ENCODE measurements at regions not wholly inside any gene's neighbourhood (a gene's known extent, or its start where the extent isn't known, plus 50 kb on each side); places are given as distances from the start of the nearest gene placed in this dataset.

- DNase-seq (no peak), ATAC-seq (ENCODE audit: low read depth) (no peak)
- H3K36me3 ChIP-seq (replicated peaks in 1 of 2; ENCODE audit: control extremely low read depth in 1 of 2, control insufficient read depth in 1 of 2, extremely low read depth in 1 of 2, insufficient read depth in 2 of 2, low read length in 1 of 2): no peaks in the 10 kb centered on the region
- no peaks in the 10 kb centered on the region for H3K79me2 ChIP-seq (ENCODE audit: control insufficient read depth, insufficient read depth, low read length)
- POLR2A ChIA-PET: no interaction called here
- Mint-ChIP-seq H3K27me3 (peaks cover 18% of the 10 kb centered on the region), H3K9me3 (ENCODE audit: insufficient read depth) (no peaks in the 10 kb centered on the region), H3K27ac (no peak overlapping the region), H3K4me1 (no peaks in the 10 kb centered on the region), H3K4me3 (no peak overlapping the region)
- CTCF ChIA-PET: no interaction called here
- no peak overlapping the region for H2AFZ ChIP-seq (ENCODE audit: insufficient read depth, low read depth, low read length, poor library complexity, severe bottlenecking)
- TF ChIP-seq, protein P1, sequence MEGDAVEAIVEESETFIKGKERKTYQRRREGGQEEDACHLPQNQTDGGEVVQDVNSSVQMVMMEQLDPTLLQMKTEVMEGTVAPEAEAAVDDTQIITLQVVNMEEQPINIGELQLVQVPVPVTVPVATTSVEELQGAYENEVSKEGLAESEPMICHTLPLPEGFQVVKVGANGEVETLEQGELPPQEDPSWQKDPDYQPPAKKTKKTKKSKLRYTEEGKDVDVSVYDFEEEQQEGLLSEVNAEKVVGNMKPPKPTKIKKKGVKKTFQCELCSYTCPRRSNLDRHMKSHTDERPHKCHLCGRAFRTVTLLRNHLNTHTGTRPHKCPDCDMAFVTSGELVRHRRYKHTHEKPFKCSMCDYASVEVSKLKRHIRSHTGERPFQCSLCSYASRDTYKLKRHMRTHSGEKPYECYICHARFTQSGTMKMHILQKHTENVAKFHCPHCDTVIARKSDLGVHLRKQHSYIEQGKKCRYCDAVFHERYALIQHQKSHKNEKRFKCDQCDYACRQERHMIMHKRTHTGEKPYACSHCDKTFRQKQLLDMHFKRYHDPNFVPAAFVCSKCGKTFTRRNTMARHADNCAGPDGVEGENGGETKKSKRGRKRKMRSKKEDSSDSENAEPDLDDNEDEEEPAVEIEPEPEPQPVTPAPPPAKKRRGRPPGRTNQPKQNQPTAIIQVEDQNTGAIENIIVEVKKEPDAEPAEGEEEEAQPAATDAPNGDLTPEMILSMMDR (IDR thresholded peaks at IDR 0.05): no peak
- TF ChIP-seq EZH2 (IDR thresholded peaks at IDR 0.05; ENCODE audit: borderline replicate concordance, insufficient read depth, low read depth, low read length, poor library complexity, severe bottlenecking): no peak
- no peaks in the 10 kb centered on the region for H4K20me1 ChIP-seq (ENCODE audit: control insufficient read depth, insufficient read depth, low read length, poor library complexity, severe bottlenecking)
- WGBS (ENCODE audit: insufficient coverage): 82% methylated on average over 2 of the region's 4 CpGs
- H3K4me3 ChIP-seq (ENCODE audit: control extremely low read depth in 1 of 5, extremely low read depth in 1 of 5, insufficient read depth in 1 of 5, low read depth in 2 of 5, low read length in 4 of 5): no peak overlapping the region
- intact Hi-C loops (cut with micrococcal nuclease): no loop called here
- H3K27ac ChIP-seq (ENCODE audit: low read length in 2 of 2): no peak overlapping the region
- H3K4me1 ChIP-seq (ENCODE audit: control insufficient read depth in 2 of 2, insufficient read depth in 2 of 2, low read length in 2 of 2): no peaks in the 10 kb centered on the region
- H3K27me3 ChIP-seq (replicated peaks in 1 of 4; ENCODE audit: control extremely low read depth in 1 of 4, control insufficient read depth in 3 of 4, insufficient read depth in 4 of 4, low read length in 3 of 4): peaks cover 0 to 3% (median 0%) of the 10 kb centered on the region in 4 experiments
- H3K9ac ChIP-seq (ENCODE audit: low read length): no peak overlapping the region
- H3K9me3 ChIP-seq (ENCODE audit: control extremely low read depth in 1 of 3, control insufficient read depth in 2 of 3, insufficient read depth in 1 of 3, low read length in 2 of 3): peaks cover 0 to 17% (median 9%) of the 10 kb centered on the region in 3 donors
- H3K4me2 ChIP-seq (replicated peaks; ENCODE audit: low read depth, low read length, poor library complexity, severe bottlenecking): no peak overlapping the region
Observed at GRCh38 chr17:17425591-17425990, 51.2 kb upstream of the MED9 start.

DNA sequence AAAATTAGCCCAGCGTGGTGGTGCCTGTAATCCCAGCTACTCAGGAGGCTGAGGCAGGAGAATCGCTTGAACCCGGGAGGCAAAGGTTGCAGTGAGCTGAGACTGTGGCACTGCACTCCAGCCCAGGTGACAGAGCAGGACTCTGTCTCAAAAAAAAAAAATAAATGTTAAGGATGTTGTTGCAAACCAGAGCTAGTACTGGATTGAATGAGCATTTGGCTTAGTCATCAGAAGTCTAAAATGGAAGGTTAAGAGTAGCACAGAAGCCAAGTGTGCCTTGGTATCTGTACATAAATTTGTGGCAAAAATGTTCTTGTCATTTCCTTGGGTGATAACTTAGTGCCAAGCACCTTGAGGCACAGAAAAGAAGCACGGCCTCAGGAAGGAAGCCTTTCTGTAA lies 50.6 kb upstream of the MED9 start:
- no peaks in the 10 kb centered on the region for H3K36me3 ChIP-seq (replicated peaks in 1 of 2; ENCODE audit: control extremely low read depth in 1 of 2, control insufficient read depth in 1 of 2, extremely low read depth in 1 of 2, insufficient read depth in 2 of 2, low read length in 1 of 2)
- peaks cover 0 to 17% (median 9%) of the 10 kb centered on the region in 3 donors for H3K9me3 ChIP-seq (ENCODE audit: control extremely low read depth in 1 of 3, control insufficient read depth in 2 of 3, insufficient read depth in 1 of 3, low read length in 2 of 3)
- no peak overlapping the region for H3K9ac ChIP-seq (ENCODE audit: low read length)
- intact Hi-C loops (cut with micrococcal nuclease): no loop called here
- H3K4me1 Mint-ChIP-seq: no peaks in the 10 kb centered on the region
- no peak overlapping the region for H3K4me3 Mint-ChIP-seq
- H3K27me3 Mint-ChIP-seq: peaks cover 18% of the 10 kb centered on the region
- POLR2A ChIA-PET: no interaction called here
- CTCF ChIA-PET: no interaction called here
- H3K27ac Mint-ChIP-seq: no peak overlapping the region
- H2AFZ ChIP-seq (ENCODE audit: insufficient read depth, low read depth, low read length, poor library complexity, severe bottlenecking): no peak overlapping the region
- ATAC-seq (ENCODE audit: low read depth): no peak
- H3K9me3 Mint-ChIP-seq (ENCODE audit: insufficient read depth): no peaks in the 10 kb centered on the region
- no peak overlapping the region for H3K27ac ChIP-seq (ENCODE audit: low read length in 2 of 2)
- 86% methylated on average over 4 of the region's 4 CpGs for WGBS (ENCODE audit: insufficient coverage)
- H3K79me2 ChIP-seq (ENCODE audit: control insufficient read depth, insufficient read depth, low read length): no peaks in the 10 kb centered on the region
- peaks cover 0 to 3% (median 0%) of the 10 kb centered on the region in 4 experiments for H3K27me3 ChIP-seq (replicated peaks in 1 of 4; ENCODE audit: control extremely low read depth in 1 of 4, control insufficient read depth in 3 of 4, insufficient read depth in 4 of 4, low read length in 3 of 4)
- no peak overlapping the region for H3K4me3 ChIP-seq (ENCODE audit: control extremely low read depth in 1 of 5, extremely low read depth in 1 of 5, insufficient read depth in 1 of 5, low read depth in 2 of 5, low read length in 4 of 5)
- no peaks in the 10 kb centered on the region for H3K4me1 ChIP-seq (ENCODE audit: control insufficient read depth in 2 of 2, insufficient read depth in 2 of 2, low read length in 2 of 2)
- no peaks in the 10 kb centered on the region for H4K20me1 ChIP-seq (ENCODE audit: control insufficient read depth, insufficient read depth, low read length, poor library complexity, severe bottlenecking)
- TF ChIP-seq EZH2 (IDR thresholded peaks at IDR 0.05; ENCODE audit: borderline replicate concordance, insufficient read depth, low read depth, low read length, poor library complexity, severe bottlenecking): no peak
- TF ChIP-seq, protein P1 (IDR thresholded peaks at IDR 0.05): no peak
- no peak overlapping the region for H3K4me2 ChIP-seq (replicated peaks; ENCODE audit: low read depth, low read length, poor library complexity, severe bottlenecking)
- DNase-seq: no peak
